NCI-H774 (cell line): ENCODE measurements at regions not wholly inside any gene's neighbourhood (a gene's known extent, or its start where the extent isn't known, plus 50 kb on each side); places are given as distances from the start of the nearest gene placed in this dataset.
"Not testable (repeated sequence)": the region's sequence is repeated elsewhere in the genome, so short reads cannot be mapped to it uniquely, and the experiment has no call there.

Experiments used
- DNase-seq: peaks from one replicate; lab custom pipeline; 2025; lab: John Stamatoyannopoulos, UW

- no peak for DNase-seq
These were observed 1126.6 kb downstream of the FAT4 start for GRCh38 chr4:126441173-126442035.

- no peak for DNase-seq
These were observed 1130.8 kb downstream of the FAT4 start for GRCh38 chr4:126445596-126445995.

- DNase-seq: no peak
These were observed 1132.2 kb downstream of the FAT4 start for GRCh38 chr4:126446917-126447316.

GRCh38 chr4:126448086-126448845, 1133.5 kb downstream of the FAT4 start:
- DNase-seq: no peak

- DNase-seq: no peak
These were observed 1136.6 kb downstream of the FAT4 start for GRCh38 chr4:126451237-126451873.

GRCh38 chr4:126455865-126456264, 1141.1 kb downstream of the FAT4 start:
- no peak for DNase-seq

- no peak for DNase-seq
These were observed 1144.2 kb downstream of the FAT4 start for GRCh38 chr4:126458993-126459392.

- DNase-seq: no peak
These were observed 1150.6 kb downstream of the FAT4 start for GRCh38 chr4:126465341-126465740.

- DNase-seq: no peak
These were observed 1152.1 kb downstream of the FAT4 start for GRCh38 chr4:126466848-126467247.

- no peak for DNase-seq
These were observed 1153.4 kb downstream of the FAT4 start for GRCh38 chr4:126468144-126468543.

GRCh38 chr4:126470862-126471261, 1156.1 kb downstream of the FAT4 start:
- DNase-seq: no peak

- DNase-seq: no peak
These were observed 1157.0 kb upstream of the INTU start for GRCh38 chr4:126475730-126476129.

- no peak for DNase-seq
These were observed 1153.0 kb upstream of the INTU start for GRCh38 chr4:126479709-126480108.

GRCh38 chr4:126482311-126482710, 1150.4 kb upstream of the INTU start:
- DNase-seq: no peak

- DNase-seq: no peak
These were observed 1146.4 kb upstream of the INTU start for GRCh38 chr4:126486377-126486776.

GRCh38 chr4:126489826-126490463, 1142.8 kb upstream of the INTU start:
- DNase-seq: no peak

GRCh38 chr4:126495163-126495752, 1137.5 kb upstream of the INTU start:
- DNase-seq: no peak

GRCh38 chr4:126512979-126513378, 1119.8 kb upstream of the INTU start:
- DNase-seq: no peak

- no peak for DNase-seq
These were observed 1119.2 kb upstream of the INTU start for GRCh38 chr4:126513596-126513995.

- DNase-seq: no peak
These were observed 1112.0 kb upstream of the INTU start for GRCh38 chr4:126520731-126521130.

GRCh38 chr4:126525400-126525799, 1107.4 kb upstream of the INTU start:
- not testable (repeated sequence) for DNase-seq

- DNase-seq: no peak
These were observed 1106.4 kb upstream of the INTU start for GRCh38 chr4:126526335-126526734.
